ENCODE measurements at regions not wholly inside any gene's neighbourhood (a gene's known extent, or its start where the extent isn't known, plus 50 kb on each side); places are given as distances from the start of the nearest gene placed in this dataset.
"Not testable (repeated sequence)": the region's sequence is repeated elsewhere in the genome, so short reads cannot be mapped to it uniquely, and the experiment has no call there.

GRCh38 chr18:11392980-11393885 lies 216.2 kb upstream of the SLC35G4 start:
- DNase-seq = peak; percentile 28
- intact Hi-C loops (cut with DNase I) = no loop called here
- ATAC-seq = peak; percentile 53 to 87

DNA sequence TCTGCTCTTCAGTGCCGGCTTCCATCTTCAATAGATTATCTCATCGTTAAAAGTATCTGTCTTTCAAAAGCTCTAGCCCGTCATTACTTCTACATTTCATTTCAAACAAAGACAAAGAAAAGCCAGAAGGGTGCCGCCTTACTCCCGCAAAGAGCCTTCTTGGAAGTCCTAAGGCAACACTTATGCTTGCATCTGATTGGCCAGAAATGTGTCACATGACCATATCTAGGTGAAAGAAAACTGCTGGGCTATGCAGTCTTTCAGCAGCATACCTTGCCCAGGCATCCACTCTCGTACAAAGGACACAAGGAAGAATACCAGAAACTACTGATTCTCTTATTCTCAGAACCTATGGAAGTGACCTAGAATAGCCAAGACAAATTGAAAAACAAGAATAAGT lies 217.1 kb upstream of the SLC35G4 start:
- ATAC-seq = no peak
- DNase-seq = no peak
- intact Hi-C loops (cut with DNase I) = no loop called here

DNA sequence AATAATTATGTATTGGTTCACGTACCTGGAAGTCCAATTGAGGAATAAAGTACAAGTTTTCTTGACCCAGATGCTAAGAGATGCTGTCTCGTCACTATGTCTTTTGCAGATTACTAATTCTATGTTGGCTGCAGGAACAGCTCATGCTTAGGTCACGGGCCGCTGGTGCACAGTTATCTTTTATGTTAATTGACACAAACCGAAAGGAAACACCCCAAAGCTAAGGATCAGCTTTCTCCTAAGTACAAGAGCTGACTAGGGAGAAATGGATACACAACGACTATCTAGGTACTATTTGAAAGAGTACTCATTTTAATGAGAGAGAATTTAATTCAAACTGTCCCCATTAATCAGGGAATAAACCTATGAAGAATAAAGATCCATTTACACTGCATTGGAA lies 217.7 kb upstream of the SLC35G4 start:
- ATAC-seq (no peak), DNase-seq (no peak)
- intact Hi-C loops (cut with DNase I) = no loop called here

DNA sequence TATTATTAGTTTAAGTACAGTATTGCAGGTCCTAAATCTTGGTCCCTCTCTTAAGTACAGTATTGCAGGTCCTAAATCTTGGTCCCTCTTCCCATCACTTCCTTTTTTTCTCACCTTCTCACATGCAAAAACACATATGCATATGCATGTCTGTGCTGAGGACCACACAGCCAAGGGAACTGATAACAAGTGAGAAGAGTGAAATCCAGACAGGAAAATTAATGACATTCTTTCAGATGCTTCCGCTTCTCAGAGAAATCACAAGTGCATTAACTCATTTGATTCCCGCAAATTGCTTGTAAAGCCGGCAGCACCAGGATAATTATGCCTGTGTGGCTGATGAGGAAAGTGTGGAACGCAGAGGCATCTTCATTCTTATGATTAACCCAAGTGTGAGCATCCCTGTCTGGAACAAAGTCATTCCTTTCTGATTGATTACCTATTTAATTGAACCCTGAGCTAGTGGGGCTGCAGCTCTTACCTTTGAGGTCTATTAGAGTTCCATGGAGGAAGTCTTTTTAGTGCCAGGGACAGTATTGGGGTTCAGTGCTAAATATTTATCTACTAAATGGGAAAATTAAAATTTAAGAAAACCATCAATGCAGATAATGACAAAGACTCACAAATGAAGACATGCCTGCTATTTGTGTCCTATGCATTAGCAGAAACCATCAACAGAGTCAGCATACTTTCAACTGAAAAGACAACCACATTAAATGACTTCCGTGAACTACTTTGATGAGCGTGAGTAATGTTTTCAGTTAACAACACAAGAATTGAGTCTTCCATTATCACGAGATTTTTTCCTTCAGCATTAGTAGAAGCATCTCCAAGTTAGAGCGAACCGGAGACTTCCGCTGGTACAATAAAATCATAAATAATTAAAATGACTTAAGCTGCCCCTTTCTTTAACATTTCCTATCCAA lies 220.4 kb upstream of the SLC35G4 start:
- no peak for DNase-seq
- ATAC-seq = no peak
- intact Hi-C loops (cut with DNase I) = loop anchor here in 1 of 2 donors (2.0 to 10.0 kb wide), 2 partner anchors 78 to 204 kb away; no protein-coding TSS in a partner anchor

DNA sequence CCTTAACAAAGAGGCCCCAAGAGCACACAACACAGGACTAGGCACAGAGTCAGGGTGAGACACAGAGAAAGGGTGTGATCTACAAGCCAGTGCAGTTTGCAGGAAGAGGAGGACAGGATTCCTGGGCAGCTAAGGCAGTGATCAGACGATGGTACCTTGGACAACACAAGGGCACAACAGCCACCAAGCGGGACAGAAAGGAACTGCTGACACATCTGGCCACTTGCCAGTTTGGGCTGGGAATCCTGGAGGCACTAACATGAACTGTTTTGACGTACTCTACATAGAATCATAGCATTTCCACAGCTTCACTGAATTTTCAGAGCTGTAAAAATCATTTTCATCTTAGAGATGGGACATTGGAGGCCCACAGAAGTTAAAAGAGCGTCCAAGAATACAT lies 221.5 kb upstream of the SLC35G4 start:
- intact Hi-C loops (cut with DNase I) = loop anchor here in 1 of 2 donors (2.0 to 10.0 kb wide), 2 partner anchors 77 to 203 kb away; no protein-coding TSS in a partner anchor
- ATAC-seq (peak; percentile 64 to 88), DNase-seq (peak; percentile 79)

DNA sequence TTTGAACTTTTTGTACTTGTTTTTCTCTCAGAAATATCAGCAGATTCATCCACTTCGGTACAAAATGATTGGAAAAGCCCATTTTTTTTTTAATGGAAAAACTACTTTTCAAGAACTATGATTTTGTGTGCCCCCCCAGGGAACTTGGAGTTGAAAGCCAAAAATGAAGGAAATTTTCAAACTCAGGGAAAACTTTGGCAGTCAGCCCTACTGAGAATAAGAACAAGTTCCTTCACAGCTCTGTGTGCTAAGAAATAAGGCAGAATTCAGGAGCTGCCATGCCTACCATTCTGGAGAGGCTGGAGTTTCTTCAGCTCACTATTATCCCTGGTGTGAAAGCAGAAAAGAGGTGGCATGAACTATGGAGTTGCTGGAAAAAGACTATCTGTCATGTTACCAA lies 226.0 kb upstream of the SLC35G4 start:
- intact Hi-C loops (cut with DNase I) = loop anchor here in 1 of 2 donors (10.0 kb wide), 1 partner anchor 199 kb away; no protein-coding TSS in a partner anchor
- DNase-seq (no peak), ATAC-seq (no peak)

DNA sequence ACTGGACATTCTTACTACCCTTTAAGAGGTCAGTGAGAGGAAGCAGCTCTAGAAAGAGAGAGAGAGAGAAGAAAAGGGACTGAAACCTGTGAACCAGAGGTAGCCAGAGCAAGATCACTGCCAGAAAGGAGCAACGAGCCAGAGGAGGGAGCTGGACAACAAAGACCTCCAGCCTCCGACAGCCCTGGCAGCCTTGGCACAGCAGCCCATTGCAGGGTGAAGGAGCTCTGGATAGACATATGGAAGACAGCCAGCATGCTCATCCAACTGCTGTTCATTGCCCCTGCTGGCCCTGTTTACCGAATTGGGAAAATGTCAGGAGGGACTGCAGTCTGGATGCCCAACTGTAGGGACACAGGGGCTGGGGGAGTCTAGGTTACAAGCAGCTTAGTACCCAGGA lies 228.4 kb upstream of the SLC35G4 start:
- intact Hi-C loops (cut with DNase I) = loop anchor here in 1 of 2 donors (10.0 kb wide), 1 partner anchor 196 kb away; no protein-coding TSS in a partner anchor
- ATAC-seq (peak in 1 of 2 donors; percentile 45), DNase-seq (no peak)

DNA sequence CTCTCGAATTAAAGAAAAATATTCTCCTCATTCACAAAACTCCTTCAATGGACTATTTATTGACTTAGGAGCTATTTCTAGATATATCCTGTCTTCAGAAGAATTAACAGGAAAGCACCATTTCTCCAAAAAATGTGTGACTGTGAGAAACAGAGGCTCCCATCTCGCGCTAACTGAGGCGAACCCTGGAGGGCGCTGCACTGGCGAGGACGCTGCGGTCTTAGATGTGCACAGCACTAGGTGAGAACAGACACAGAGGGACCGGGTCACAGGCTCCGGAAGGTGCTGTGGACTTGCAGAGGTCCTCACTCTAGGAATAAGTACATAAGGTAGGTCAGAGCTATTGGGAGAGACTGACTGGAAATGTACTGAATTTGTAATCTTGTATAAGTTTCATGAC lies 229.7 kb upstream of the SLC35G4 start:
- no peak for ATAC-seq
- no peak for DNase-seq
- intact Hi-C loops (cut with DNase I) = loop anchor here in 1 of 2 donors (10.0 kb wide), 1 partner anchor 195 kb away; no protein-coding TSS in a partner anchor

- ATAC-seq (no peak), DNase-seq (no peak)
- intact Hi-C loops (cut with DNase I) = no loop called here
Measured at GRCh38 chr18:11377766-11378540, 228.6 kb upstream of the PIEZO2 start.

DNA sequence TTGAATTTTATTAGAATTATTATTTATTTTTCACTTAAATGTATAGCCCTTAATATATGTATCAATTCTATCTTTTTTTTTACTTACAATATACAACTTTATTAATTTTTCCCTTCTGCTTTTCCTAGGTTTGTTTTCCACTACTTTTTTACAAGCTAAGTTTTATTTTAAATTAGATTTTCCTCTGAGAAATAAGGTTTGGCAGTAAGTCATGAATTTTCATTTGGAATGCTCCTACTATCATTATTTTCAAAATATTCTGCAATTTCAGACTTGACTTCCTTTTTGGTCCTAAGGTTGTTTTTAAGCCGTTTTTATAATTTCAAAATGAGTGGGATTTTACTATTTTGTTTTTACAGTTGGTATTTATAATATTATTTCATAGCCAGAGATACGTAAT lies 222.8 kb upstream of the PIEZO2 start:
- DNase-seq = no peak
- intact Hi-C loops (cut with DNase I) = no loop called here
- no peak for ATAC-seq

DNA sequence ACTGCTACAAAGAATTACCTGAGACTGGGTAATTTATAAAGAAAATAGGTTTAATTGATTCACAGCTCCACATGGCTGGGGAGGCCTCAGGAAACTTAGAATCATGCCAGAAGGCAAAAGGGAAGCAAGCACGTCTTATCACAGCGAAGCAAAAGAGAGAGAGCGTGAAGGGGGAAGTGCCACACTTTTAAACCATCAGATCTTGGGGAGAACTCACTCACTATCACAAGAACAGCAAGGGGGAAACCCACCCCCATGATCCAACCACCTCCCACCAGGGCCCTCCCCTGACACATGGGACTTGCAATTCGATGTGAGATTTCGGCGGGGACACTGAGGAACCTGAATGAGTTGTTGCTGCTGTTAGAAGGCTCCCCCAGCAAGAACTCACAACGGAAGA lies 220.2 kb upstream of the PIEZO2 start:
- intact Hi-C loops (cut with DNase I) = no loop called here
- ATAC-seq (no peak), DNase-seq (no peak)

DNA sequence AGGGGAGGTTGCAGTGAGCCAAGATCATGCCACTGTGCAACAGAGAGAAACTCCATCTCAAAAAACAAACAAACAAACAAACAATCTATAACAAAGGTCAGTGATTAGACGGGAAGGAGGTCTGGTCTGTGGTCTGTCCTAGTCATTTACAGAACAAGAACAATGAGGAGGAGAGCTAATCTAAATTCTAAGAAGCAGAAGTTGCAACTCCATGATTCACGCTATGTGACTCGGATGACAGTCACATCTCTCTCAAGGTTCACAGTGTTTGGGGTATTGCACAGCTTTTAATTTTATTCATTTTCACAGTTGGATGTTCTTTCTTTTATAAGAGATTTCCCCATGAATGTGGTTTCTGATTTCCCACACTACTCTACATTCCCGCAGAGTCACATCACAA lies 218.7 kb upstream of the PIEZO2 start:
- no peak for ATAC-seq
- intact Hi-C loops (cut with DNase I) = no loop called here

GRCh38 chr18:11367351-11367750 lies 218.0 kb upstream of the PIEZO2 start:
- intact Hi-C loops (cut with DNase I) = no loop called here
- ATAC-seq (no peak), DNase-seq (no peak)

More for the DNA sequence above, 218.7 kb upstream of the PIEZO2 start:
- DNase-seq = no peak

DNA sequence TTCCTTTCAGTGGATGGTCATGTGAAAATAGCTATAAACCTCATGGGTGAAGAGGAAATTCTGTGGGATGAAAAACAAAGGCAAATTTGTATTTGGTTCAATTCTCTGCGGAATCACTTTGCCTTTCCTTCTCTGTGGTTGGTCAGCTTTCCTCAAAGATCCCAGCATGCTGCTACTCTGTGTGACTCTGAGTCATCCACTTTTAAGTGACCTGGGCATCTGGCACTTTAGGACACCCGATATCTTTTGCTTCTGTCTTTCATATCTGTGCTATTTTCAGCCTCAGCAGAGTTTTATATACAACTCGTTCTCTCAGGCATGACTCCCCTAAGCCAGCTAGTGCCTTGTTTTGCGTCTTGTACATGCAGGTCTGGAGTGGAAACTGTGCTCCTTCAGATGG lies 217.0 kb upstream of the PIEZO2 start:
- intact Hi-C loops (cut with DNase I) = no loop called here
- no peak for DNase-seq
- peak; percentile 95 for ATAC-seq

- intact Hi-C loops (cut with DNase I) = no loop called here
- DNase-seq = no peak
- ATAC-seq = no peak
Measured at GRCh38 chr18:11362856-11363255, 213.5 kb upstream of the PIEZO2 start.

- intact Hi-C loops (cut with DNase I); ATAC-seq; DNase-seq: not testable (repeated sequence)
Measured at GRCh38 chr18:11361862-11362261, 212.5 kb upstream of the PIEZO2 start.

GRCh38 chr18:11357678-11358077 lies 208.3 kb upstream of the PIEZO2 start:
- ATAC-seq = no peak
- intact Hi-C loops (cut with DNase I) = no loop called here

DNA sequence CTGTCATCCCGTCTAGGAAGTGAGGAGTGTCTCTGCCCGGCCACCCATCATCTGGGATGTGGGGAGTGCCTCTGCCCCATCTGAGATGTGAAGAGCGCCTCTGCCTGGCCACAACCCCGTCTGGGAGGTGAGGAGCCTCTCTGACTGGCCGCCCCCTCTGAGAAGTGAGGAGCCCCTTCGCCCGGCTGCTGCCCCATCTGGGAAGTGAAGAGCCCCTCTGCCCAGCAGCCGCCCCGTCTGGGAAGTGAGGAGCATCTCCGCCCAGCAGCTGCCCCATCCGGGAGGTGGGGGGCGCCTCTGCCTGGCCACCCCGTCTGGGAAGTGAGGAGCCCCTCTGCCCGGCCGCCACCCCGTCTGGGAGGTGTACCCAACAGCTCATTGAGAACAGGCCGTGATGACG lies 195.2 kb upstream of the PIEZO2 start:
- ATAC-seq; DNase-seq; intact Hi-C loops (cut with DNase I): not testable (repeated sequence)

More at GRCh38 chr18:11357678-11358077, 208.3 kb upstream of the PIEZO2 start:
- DNase-seq = no peak

DNA sequence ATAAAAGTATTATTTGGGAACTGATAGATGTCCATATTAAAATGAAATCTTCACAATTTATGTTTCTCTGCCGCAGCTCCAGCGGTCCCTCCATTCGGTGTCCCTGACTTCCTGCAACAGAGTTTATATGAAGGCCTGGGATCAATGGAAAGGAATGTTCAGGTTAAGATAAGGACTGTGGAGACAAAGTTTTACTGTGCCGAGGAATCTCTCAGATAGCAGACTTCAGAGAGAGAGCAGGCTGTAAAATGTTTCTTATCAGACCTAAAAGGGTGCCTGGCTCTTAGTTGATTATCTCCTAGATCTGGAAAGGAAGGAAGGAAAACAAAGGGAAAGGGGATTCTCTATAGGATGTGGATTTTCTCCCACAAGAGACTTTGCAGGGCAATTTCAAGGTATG lies 193.7 kb upstream of the PIEZO2 start:
- DNase-seq (no peak), ATAC-seq (no peak)
- intact Hi-C loops (cut with DNase I) = no loop called here

All from left cardiac atrium (tissue), 4 donors.